GM23338 (cell line): ENCODE measurements at regions not wholly inside any gene's neighbourhood (a gene's known extent, or its start where the extent isn't known, plus 50 kb on each side); places are given as distances from the start of the nearest gene placed in this dataset.
A peak's percentile ranks its signal among the peaks of the same experiment; 100 is the strongest.

Source experiments
- ATAC-seq: fragments of 200-7000 bp; cut with Tn5 transposase; 3 replicates; pipeline ENCODE4 v1.9.1; 2020
- DNase-seq: peaks from one replicate; pipeline ENCODE4 v3.0.0-alpha.2; 2015; ENCODE audit warnings: low spot score
- H2AFZ ChIP-seq: fragments of 200-600 bp; sonication (generic); 2 replicates; pipeline ENCODE4 v1.8.0; 2016; ENCODE audit warnings: antibody characterized with exemption, mild to moderate bottlenecking, moderate library complexity
- H3F3A ChIP-seq: fragments of 200-600 bp; sonication (generic); replicated peaks from 2 replicates; pipeline ENCODE4 v1.8.0; 2017; ENCODE audit warnings: antibody characterized with exemption, mixed run types, low read depth
- H3K27ac ChIP-seq: fragments of 200-600 bp; sonication (generic); 2 replicates; pipeline ENCODE4 v1.6.1; 2016; ENCODE audit warnings: low read depth
- H3K27me3 ChIP-seq: fragments of 200-600 bp; sonication (generic); 2 replicates; pipeline ENCODE4 v1.8.0; 2016; ENCODE audit warnings: mild to moderate bottlenecking, mixed run types, moderate library complexity; ENCODE audit not compliant: insufficient read depth
- H3K36me3 ChIP-seq: fragments of 200-600 bp; sonication (generic); 2 replicates; pipeline ENCODE4 v1.8.0; 2016; ENCODE audit warnings: mild to moderate bottlenecking; ENCODE audit not compliant: insufficient read depth
- H3K4me1 ChIP-seq: fragments of 200-600 bp; sonication (generic); 2 replicates; pipeline ENCODE4 v1.8.0; 2016; ENCODE audit warnings: mild to moderate bottlenecking, moderate library complexity; ENCODE audit not compliant: insufficient read depth
- H3K4me2 ChIP-seq: fragments of 200-600 bp; sonication (generic); 2 replicates; pipeline ENCODE4 v1.7.1; 2017; ENCODE audit warnings: mixed run types
- H3K4me3 ChIP-seq: fragments of 200-600 bp; sonication (generic); 2 replicates; pipeline ENCODE4 v1.6.1; 2016; ENCODE audit warnings: mixed run types
- H3K79me2 ChIP-seq: fragments of 200-600 bp; sonication (generic); replicated peaks from 2 replicates; pipeline ENCODE4 v1.8.0; 2017; ENCODE audit warnings: mild to moderate bottlenecking; ENCODE audit not compliant: insufficient read depth
- H3K9me2 ChIP-seq: fragments of 200-600 bp; sonication (generic); 2 replicates; pipeline ENCODE4 v1.8.0; 2017; ENCODE audit not compliant: insufficient read depth
- H4K20me1 ChIP-seq: fragments of 200-600 bp; sonication (generic); replicated peaks from 2 replicates; pipeline ENCODE4 v1.8.0; 2017; ENCODE audit warnings: mild to moderate bottlenecking; ENCODE audit not compliant: insufficient read depth
- H3K27ac Mint-ChIP-seq: 2 replicates; pipeline ENCODE4 v1.8.0; 2020; ENCODE audit warnings: inconsistent platforms, mild to moderate bottlenecking, moderate library complexity, mixed read lengths
- H3K27me3 Mint-ChIP-seq: 3 replicates; pipeline ENCODE4 v1.8.0; 2022; ENCODE audit warnings: low read depth, mild to moderate bottlenecking, moderate library complexity, mixed read lengths, inconsistent platforms; ENCODE audit not compliant: insufficient read depth, poor library complexity
- H3K36me3 Mint-ChIP-seq: 3 replicates; pipeline ENCODE4 v1.8.0; 2021; ENCODE audit warnings: low read depth, mild to moderate bottlenecking, inconsistent platforms, moderate library complexity, mixed read lengths
- H3K4me1 Mint-ChIP-seq: 3 replicates; pipeline ENCODE4 v1.8.0; 2020; ENCODE audit warnings: mild to moderate bottlenecking, inconsistent platforms, mixed read lengths
- H3K4me3 Mint-ChIP-seq: 3 replicates; pipeline ENCODE4 v1.8.0; 2021; ENCODE audit warnings: moderate library complexity, mild to moderate bottlenecking, inconsistent platforms, mixed read lengths
- H3K9me3 Mint-ChIP-seq: 3 replicates; pipeline ENCODE4 v1.8.0; 2020; ENCODE audit warnings: moderate library complexity, mild to moderate bottlenecking, inconsistent platforms, mixed read lengths
- CREB1 ChIP-seq: fragments of 250-450 bp; sonication (Bioruptor Pico); IDR thresholded peaks from 2 replicates; pipeline ENCODE4 v1.5.0; 2020; ENCODE audit warnings: low read depth, mild to moderate bottlenecking, moderate library complexity
- ETS1 ChIP-seq: IDR thresholded peaks from 2 replicates; pipeline ENCODE4 v1.6.1; 2016; ENCODE audit warnings: antibody characterized with exemption
- EZH2 ChIP-seq: fragments of 200-600 bp; sonication (generic); IDR thresholded peaks from one replicate; pipeline ENCODE4 v1.8.0; 2017; ENCODE audit warnings: antibody characterized with exemption, mild to moderate bottlenecking, low read depth; ENCODE audit not compliant: unreplicated experiment
- EZH2phosphoT487 ChIP-seq: fragments of 200-600 bp; sonication (generic); IDR thresholded peaks from one replicate; pipeline ENCODE4 v1.8.1; 2018; ENCODE audit warnings: antibody characterized with exemption; ENCODE audit not compliant: unreplicated experiment
- JUNB ChIP-seq: IDR thresholded peaks from one replicate; pipeline ENCODE4 v1.6.1; 2016; ENCODE audit warnings: antibody characterized with exemption; ENCODE audit not compliant: unreplicated experiment
- NANOG ChIP-seq: IDR thresholded peaks from 2 replicates; pipeline ENCODE4 v1.6.1; 2016; ENCODE audit warnings: antibody characterized with exemption, borderline replicate concordance
- POLR2AphosphoS5 ChIP-seq: IDR thresholded peaks from 2 replicates; pipeline ENCODE4 v1.6.1; 2016; ENCODE audit warnings: antibody characterized with exemption, low read depth
- STAT1 ChIP-seq: IDR thresholded peaks from one replicate; pipeline ENCODE4 v1.6.1; 2016; ENCODE audit warnings: antibody characterized with exemption; ENCODE audit not compliant: unreplicated experiment
- ZNF114 ChIP-seq: fragments of 250-450 bp; sonication (Bioruptor Pico); IDR thresholded peaks from 2 replicates; pipeline ENCODE4 v1.5.0; 2020; ENCODE audit warnings: mild to moderate bottlenecking, moderate library complexity
- ZNF331 ChIP-seq: fragments of 250-450 bp; sonication (Bioruptor Pico); IDR thresholded peaks from 2 replicates; pipeline ENCODE4 v1.5.0; 2020; ENCODE audit warnings: low read depth, mild to moderate bottlenecking, moderate library complexity
- TF ChIP-seq, protein P1 (sequence below): fragments of 250-450 bp; sonication (Bioruptor Pico); IDR thresholded peaks from 2 replicates; pipeline ENCODE4 v1.5.0; 2020; ENCODE audit warnings: mild to moderate bottlenecking, moderate library complexity
- TF ChIP-seq, protein P2 (sequence below): IDR thresholded peaks from one replicate; pipeline ENCODE4 v1.6.1; 2018; ENCODE audit warnings: antibody characterized with exemption; ENCODE audit not compliant: unreplicated experiment
- TF ChIP-seq, protein P3 (sequence below), 2 experiments: fragments of 200-600 bp in 1 of 2; sonication (generic) in 1 of 2; conservative IDR thresholded peaks; 2 replicates each; pipeline versions ENCODE4 v1.5.1 to v1.6.1; 2016 to 2017; ENCODE audit warnings: antibody characterized with exemption in 2 of 2, low read depth in 2 of 2, mild to moderate bottlenecking in 2 of 2, moderate library complexity in 1 of 2

DNA sequence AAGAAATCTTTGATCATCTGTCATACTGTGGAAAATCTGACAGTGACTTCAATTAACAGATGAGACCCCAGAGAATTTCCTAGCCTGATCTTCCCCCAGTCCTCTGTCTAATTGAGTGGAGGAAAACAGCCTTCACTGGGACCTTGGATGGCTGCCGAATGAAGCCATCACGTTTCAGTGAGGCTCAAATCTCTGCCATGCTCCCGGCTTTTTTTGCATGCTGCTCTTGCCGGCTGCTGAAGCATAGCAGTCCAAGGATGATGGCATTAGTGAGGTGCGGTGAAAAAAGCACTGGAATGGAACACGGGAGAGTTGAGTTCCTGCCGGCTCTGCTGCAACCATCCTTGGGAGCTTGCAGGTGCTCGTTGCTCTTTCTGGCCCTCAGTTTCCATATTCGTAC is 430.5 kb downstream of the SLC4A3 start:
- no peak overlapping the region for H3K4me2 ChIP-seq
- Mint-ChIP-seq H3K27ac (no peak overlapping the region), H3K9me3 (peaks cover 20% of the 10 kb centered on the region), H3K4me1 (no peaks in the 10 kb centered on the region), H3K36me3 (peaks cover 20% of the 10 kb centered on the region), H3K4me3 (no peak overlapping the region), H3K27me3 (no peaks in the 10 kb centered on the region)
- H3K4me3 ChIP-seq, result no peak overlapping the region
- H3K27ac ChIP-seq, result no peak overlapping the region
- H3K36me3 ChIP-seq, result no peaks in the 10 kb centered on the region
- H4K20me1 ChIP-seq, result no peaks in the 10 kb centered on the region
- H3K27me3 ChIP-seq, result no peaks in the 10 kb centered on the region
- TF ChIP-seq EZH2phosphoT487, result no peak
- TF ChIP-seq CREB1 (CRISPR knock-in tag), result no peak
- no peak for TF ChIP-seq POLR2AphosphoS5
- TF ChIP-seq, protein P1, sequence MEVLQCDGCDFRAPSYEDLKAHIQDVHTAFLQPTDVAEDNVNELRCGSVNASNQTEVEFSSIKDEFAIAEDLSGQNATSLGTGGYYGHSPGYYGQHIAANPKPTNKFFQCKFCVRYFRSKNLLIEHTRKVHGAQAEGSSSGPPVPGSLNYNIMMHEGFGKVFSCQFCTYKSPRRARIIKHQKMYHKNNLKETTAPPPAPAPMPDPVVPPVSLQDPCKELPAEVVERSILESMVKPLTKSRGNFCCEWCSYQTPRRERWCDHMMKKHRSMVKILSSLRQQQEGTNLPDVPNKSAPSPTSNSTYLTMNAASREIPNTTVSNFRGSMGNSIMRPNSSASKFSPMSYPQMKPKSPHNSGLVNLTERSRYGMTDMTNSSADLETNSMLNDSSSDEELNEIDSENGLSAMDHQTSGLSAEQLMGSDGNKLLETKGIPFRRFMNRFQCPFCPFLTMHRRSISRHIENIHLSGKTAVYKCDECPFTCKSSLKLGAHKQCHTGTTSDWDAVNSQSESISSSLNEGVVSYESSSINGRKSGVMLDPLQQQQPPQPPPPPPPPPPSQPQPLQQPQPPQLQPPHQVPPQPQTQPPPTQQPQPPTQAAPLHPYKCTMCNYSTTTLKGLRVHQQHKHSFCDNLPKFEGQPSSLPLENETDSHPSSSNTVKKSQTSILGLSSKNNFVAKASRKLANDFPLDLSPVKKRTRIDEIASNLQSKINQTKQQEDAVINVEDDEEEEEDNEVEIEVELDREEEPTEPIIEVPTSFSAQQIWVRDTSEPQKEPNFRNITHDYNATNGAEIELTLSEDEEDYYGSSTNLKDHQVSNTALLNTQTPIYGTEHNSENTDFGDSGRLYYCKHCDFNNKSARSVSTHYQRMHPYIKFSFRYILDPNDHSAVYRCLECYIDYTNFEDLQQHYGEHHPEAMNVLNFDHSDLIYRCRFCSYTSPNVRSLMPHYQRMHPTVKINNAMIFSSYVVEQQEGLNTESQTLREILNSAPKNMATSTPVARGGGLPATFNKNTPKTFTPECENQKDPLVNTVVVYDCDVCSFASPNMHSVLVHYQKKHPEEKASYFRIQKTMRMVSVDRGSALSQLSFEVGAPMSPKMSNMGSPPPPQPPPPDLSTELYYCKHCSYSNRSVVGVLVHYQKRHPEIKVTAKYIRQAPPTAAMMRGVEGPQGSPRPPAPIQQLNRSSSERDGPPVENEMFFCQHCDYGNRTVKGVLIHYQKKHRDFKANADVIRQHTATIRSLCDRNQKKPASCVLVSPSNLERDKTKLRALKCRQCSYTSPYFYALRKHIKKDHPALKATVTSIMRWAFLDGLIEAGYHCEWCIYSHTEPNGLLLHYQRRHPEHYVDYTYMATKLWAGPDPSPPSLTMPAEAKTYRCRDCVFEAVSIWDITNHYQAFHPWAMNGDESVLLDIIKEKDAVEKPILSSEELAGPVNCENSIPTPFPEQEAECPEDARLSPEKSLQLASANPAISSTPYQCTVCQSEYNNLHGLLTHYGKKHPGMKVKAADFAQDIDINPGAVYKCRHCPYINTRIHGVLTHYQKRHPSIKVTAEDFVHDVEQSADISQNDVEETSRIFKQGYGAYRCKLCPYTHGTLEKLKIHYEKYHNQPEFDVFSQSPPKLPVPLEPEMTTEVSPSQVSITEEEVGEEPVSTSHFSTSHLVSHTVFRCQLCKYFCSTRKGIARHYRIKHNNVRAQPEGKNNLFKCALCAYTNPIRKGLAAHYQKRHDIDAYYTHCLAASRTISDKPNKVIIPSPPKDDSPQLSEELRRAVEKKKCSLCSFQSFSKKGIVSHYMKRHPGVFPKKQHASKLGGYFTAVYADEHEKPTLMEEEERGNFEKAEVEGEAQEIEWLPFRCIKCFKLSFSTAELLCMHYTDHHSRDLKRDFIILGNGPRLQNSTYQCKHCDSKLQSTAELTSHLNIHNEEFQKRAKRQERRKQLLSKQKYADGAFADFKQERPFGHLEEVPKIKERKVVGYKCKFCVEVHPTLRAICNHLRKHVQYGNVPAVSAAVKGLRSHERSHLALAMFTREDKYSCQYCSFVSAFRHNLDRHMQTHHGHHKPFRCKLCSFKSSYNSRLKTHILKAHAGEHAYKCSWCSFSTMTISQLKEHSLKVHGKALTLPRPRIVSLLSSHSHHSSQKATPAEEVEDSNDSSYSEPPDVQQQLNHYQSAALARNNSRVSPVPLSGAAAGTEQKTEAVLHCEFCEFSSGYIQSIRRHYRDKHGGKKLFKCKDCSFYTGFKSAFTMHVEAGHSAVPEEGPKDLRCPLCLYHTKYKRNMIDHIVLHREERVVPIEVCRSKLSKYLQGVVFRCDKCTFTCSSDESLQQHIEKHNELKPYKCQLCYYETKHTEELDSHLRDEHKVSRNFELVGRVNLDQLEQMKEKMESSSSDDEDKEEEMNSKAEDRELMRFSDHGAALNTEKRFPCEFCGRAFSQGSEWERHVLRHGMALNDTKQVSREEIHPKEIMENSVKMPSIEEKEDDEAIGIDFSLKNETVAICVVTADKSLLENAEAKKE (CRISPR knock-in tag), result no peak
- TF ChIP-seq, protein P2, sequence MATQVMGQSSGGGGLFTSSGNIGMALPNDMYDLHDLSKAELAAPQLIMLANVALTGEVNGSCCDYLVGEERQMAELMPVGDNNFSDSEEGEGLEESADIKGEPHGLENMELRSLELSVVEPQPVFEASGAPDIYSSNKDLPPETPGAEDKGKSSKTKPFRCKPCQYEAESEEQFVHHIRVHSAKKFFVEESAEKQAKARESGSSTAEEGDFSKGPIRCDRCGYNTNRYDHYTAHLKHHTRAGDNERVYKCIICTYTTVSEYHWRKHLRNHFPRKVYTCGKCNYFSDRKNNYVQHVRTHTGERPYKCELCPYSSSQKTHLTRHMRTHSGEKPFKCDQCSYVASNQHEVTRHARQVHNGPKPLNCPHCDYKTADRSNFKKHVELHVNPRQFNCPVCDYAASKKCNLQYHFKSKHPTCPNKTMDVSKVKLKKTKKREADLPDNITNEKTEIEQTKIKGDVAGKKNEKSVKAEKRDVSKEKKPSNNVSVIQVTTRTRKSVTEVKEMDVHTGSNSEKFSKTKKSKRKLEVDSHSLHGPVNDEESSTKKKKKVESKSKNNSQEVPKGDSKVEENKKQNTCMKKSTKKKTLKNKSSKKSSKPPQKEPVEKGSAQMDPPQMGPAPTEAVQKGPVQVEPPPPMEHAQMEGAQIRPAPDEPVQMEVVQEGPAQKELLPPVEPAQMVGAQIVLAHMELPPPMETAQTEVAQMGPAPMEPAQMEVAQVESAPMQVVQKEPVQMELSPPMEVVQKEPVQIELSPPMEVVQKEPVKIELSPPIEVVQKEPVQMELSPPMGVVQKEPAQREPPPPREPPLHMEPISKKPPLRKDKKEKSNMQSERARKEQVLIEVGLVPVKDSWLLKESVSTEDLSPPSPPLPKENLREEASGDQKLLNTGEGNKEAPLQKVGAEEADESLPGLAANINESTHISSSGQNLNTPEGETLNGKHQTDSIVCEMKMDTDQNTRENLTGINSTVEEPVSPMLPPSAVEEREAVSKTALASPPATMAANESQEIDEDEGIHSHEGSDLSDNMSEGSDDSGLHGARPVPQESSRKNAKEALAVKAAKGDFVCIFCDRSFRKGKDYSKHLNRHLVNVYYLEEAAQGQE, result no peak
- TF ChIP-seq NANOG, result no peak
- TF ChIP-seq, protein P3, sequence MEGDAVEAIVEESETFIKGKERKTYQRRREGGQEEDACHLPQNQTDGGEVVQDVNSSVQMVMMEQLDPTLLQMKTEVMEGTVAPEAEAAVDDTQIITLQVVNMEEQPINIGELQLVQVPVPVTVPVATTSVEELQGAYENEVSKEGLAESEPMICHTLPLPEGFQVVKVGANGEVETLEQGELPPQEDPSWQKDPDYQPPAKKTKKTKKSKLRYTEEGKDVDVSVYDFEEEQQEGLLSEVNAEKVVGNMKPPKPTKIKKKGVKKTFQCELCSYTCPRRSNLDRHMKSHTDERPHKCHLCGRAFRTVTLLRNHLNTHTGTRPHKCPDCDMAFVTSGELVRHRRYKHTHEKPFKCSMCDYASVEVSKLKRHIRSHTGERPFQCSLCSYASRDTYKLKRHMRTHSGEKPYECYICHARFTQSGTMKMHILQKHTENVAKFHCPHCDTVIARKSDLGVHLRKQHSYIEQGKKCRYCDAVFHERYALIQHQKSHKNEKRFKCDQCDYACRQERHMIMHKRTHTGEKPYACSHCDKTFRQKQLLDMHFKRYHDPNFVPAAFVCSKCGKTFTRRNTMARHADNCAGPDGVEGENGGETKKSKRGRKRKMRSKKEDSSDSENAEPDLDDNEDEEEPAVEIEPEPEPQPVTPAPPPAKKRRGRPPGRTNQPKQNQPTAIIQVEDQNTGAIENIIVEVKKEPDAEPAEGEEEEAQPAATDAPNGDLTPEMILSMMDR (conservative IDR thresholded peaks at IDR 0.05; ENCODE audit: low read depth in 2 of 2), result no peak
- no peak for TF ChIP-seq ETS1
- no peak for TF ChIP-seq EZH2
- TF ChIP-seq STAT1, result no peak
- TF ChIP-seq ZNF331, result no peak
- no peak for TF ChIP-seq JUNB
- TF ChIP-seq ZNF114, result no peak
- no peaks in the 10 kb centered on the region for H3K4me1 ChIP-seq
- 0 out of 2 replicates have a peak overlapping the region, but pooled peaks have one; percentile 16 for H2AFZ ChIP-seq
- no peak for ATAC-seq
- DNase-seq, result no peak
- H3K9me2 ChIP-seq, result peaks cover 11% of the 10 kb centered on the region; the same call in 1 of the 2 replicates
- H3F3A ChIP-seq, result no peaks in the 10 kb centered on the region
- no peaks in the 10 kb centered on the region for H3K79me2 ChIP-seq
